ENCODE measurements at regions not wholly inside any gene's neighbourhood (a gene's known extent, or its start where the extent isn't known, plus 50 kb on each side); places are given as distances from the start of the nearest gene placed in this dataset.
"Not testable (repeated sequence)": the region's sequence is repeated elsewhere in the genome, so short reads cannot be mapped to it uniquely, and the experiment has no call there.

- DNase-seq, result peak in 4 of 56 donors; percentile 0 to 1 (median 0)
These were observed 426.7 kb upstream of the ARX start for GRCh38 chrX:25442499-25442898.

- DNase-seq, result no peak
These were observed 417.5 kb upstream of the ARX start for GRCh38 chrX:25433307-25433706.

GRCh38 chrX:25432396-25432795 lies 416.6 kb upstream of the ARX start:
- DNase-seq, result no peak

GRCh38 chrX:25427873-25428555 lies 412.2 kb upstream of the ARX start:
- no peak for DNase-seq

GRCh38 chrX:25404163-25404562 lies 388.4 kb upstream of the ARX start:
- not testable (repeated sequence) for DNase-seq

GRCh38 chrX:25389266-25389665 lies 373.5 kb upstream of the ARX start:
- no peak for DNase-seq

DNA sequence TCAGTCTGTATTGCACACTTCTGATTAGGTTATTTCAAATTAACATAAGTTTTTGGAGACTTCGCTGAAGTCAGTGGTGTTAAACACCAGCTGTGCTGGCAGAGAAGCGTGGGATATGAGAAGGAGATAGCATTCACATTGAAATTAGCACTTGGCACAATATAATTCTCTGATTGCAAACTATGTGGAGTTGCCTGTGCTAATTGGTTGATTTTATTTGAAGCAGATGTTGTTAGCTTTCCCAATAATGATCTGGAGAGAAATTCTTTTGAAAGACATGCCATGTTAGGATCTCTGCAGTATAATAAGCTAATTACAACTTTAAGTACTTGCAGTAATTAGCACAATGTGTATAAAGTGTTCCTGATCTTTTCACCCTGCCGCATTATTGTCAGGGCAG lies 367.4 kb upstream of the ARX start:
- no peak for DNase-seq

GRCh38 chrX:25356456-25356855 lies 340.7 kb upstream of the ARX start:
- no peak for DNase-seq

GRCh38 chrX:25344161-25344936 lies 328.6 kb upstream of the ARX start:
- peak in 12 of 56 donors; percentile 0 to 34 (median 2) for DNase-seq

DNA sequence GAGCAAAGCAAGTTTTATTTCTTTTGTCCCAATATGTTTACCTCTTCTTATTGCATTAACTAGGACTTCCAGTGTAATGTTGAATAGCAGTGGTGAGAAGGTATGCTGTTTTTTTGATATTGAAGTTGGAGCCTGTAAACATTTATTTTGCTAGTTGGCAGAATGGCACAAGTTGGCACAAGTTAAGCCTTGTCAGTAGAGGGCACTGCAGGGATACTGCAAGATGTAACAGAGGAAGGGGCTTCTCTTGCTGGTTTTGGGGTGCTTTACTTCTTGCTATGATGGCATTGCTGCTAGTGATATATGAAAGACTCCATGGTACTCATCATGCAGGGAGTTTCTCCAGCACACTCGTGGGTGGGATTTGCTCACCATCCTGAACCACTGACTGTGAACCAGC lies 327.3 kb upstream of the ARX start:
- DNase-seq, result no peak

- no peak for DNase-seq
These were observed 322.1 kb upstream of the ARX start for GRCh38 chrX:25337841-25338240.

- no peak for DNase-seq
These were observed 285.2 kb upstream of the ARX start for GRCh38 chrX:25300994-25301393.

GRCh38 chrX:25296850-25297249 lies 281.1 kb upstream of the ARX start:
- DNase-seq, result no peak

GRCh38 chrX:25295466-25295865 lies 279.7 kb upstream of the ARX start:
- DNase-seq, result no peak

DNA sequence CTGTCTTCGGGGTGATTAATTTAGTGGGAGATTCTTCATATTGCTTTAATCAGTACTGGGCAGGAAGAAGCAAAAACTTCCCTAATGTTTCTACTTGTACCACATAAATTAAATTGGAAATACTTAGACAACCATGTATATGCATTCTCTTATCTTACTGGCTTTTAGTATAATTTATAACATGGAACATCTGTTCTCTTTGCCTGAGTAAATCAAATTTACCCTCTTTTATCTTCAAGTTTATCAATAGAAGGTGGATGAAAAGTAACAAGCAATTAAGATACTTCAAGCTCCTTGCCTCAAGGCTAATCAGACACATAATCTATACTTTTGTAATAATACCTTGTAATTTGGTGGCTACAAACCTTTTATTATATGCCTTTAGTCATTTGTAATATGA lies 274.4 kb upstream of the ARX start:
- no peak for DNase-seq

GRCh38 chrX:25288676-25289075 lies 272.9 kb upstream of the ARX start:
- no peak for DNase-seq

DNA sequence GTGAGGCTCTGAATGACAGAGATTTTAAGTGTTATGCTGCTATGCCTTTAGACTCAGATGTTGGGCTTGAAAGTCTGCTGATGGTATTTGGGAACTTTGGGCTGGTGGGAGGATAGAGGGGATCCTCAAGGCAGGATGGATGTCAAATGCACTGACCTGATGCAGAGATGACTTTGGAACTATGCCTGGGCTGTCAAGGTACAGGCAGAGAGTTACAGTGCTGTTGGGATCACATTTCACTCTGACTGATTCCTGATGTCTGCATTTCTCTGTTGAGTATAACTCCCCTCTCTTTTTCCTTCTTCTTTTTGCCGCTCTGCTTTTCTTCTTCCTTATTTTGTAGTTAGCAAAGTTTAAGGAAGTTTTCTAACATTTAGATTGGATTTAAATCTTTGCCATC lies 271.8 kb upstream of the ARX start:
- DNase-seq, result no peak

DNA sequence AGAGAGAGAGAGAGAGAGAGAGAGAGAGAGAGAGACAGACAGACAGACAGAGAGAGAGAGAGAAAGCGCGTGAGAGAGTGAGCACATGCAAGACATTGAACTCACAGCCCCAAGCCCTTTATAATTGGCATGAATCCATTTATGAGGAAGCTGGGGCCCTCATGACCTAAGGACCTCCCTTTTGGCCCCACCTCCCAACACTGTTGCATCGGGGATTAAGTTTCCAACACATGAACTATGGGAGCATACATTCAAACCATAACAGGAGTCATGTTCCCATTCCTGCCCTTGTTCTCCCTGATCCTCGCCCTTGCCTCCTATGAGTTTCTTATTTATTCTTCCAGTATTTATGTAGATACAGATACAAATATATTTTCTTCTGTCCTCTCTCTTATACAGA lies 269.8 kb upstream of the ARX start:
- no peak for DNase-seq

DNA sequence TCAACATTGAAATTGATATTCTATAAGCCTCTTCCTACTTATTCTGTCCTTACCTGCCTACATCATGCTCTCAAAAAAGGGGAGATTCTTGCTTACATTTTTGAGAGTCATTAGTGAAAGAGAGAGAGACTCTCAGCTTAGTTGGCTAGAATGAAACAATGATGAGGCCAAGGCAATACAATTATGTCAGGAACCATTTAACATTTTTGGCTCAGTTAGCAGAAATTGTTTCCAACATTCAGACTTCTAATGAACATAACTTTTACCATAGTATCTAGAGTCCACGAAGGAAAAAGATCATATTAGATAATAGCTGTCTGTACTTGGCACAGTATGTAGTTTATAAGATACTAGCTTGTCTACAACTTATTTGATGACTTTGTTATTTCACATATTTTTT lies 263.7 kb upstream of the ARX start:
- DNase-seq, result no peak

DNA sequence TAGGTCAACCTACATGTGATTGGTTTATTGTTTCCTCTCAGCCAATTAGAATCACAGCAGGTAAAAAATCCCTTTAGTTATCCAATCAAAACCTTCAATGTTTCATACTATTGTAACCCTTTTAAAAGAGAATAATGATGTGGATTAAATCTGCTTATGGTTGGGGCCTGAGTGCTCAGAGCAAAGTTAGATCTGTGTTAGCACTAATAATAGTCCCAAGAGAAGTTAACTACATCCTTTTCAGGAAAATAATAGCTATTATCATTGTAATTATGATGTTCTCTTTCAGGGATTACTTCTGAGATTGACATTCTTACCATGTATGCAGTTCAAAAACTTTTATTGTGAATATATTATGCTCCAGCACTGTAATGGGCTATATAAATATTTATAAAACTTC lies 262.6 kb upstream of the ARX start:
- no peak for DNase-seq

- no peak for DNase-seq
These were observed 261.8 kb upstream of the ARX start for GRCh38 chrX:25277574-25277973.

DNA sequence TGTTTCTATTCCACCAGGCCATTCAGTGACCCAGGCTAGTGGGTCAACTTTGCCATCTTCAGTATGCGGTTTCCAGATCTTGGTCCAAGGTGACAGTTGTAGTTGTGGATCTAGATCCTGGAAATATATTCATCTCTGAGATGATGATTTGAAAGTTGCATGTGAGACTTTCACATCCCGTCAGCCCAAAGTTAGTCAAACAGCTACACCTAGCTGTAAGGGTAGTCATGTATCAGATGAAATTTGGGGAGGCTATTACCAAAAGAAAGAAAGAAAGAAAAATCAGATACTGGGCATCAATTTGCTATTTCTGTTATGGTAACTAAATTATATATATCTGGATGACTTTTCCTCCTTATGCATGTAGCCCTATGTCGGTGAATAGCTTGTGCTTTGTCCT lies 259.4 kb upstream of the ARX start:
- no peak for DNase-seq

DNA sequence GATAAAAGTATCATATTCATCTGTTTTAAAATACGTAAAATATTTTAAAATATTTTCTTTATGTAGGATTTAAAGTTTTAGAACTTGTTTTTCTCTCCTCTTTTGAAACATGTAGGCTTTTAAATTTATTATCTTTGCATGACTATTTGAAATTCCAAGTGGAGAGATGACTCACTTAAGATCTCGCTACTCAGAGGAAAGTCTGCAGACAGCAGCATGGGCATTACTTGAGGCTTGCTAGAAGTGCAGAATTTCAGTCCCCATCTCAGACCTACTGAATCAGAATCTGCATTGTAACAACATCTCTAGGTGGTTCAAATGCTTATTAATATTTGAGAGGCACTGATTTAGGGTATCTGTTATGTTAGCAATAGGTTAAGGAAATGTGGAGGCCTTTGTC lies 225.7 kb upstream of the ARX start:
- no peak for DNase-seq

All from amygdala (tissue), 56 donors.